HL-60 (cell line): ENCODE measurements at regions not wholly inside any gene's neighbourhood (a gene's known extent, or its start where the extent isn't known, plus 50 kb on each side); places are given as distances from the start of the nearest gene placed in this dataset.

ENCODE experiments used
- DNase-seq, 2 experiments: peaks; one replicate each; pipeline ENCODE4 v3.0.0-alpha.2; 2010 to 2020; ENCODE audit warnings: low read depth in 1 of 2, low spot score in 1 of 2
- H3K27ac ChIP-seq: fragments of 250-450 bp; sonication (Bioruptor Pico); replicated peaks from 2 replicates; pipeline ENCODE4 v1.5.1; 2020; ENCODE audit warnings: mild to moderate bottlenecking, moderate library complexity
- H3K27me3 ChIP-seq: fragments of 250-450 bp; sonication (Bioruptor Pico); 2 replicates; pipeline ENCODE4 v1.5.1; 2021; ENCODE audit warnings: mild to moderate bottlenecking, moderate library complexity; ENCODE audit not compliant: insufficient read depth, poor library complexity, severe bottlenecking
- H3K4me3 ChIP-seq: replicated peaks from 2 replicates; pipeline ENCODE4 v1.5.1; 2011; ENCODE audit warnings: mild to moderate bottlenecking, control low read depth, low read length; ENCODE audit not compliant: insufficient read depth
- CTCF ChIP-seq: IDR thresholded peaks from one replicate; pipeline ENCODE4 v1.5.1; 2011; ENCODE audit warnings: low read length, control low read depth, inconsistent platforms; ENCODE audit not compliant: insufficient read depth
- GABPA ChIP-seq: IDR thresholded peaks from 2 replicates; pipeline ENCODE4 v1.6.1; 2012; ENCODE audit warnings: low read depth
- POLR2AphosphoS5 ChIP-seq: IDR thresholded peaks from 2 replicates; pipeline ENCODE4 v1.6.1; 2012; ENCODE audit warnings: low read depth
- REST ChIP-seq: IDR thresholded peaks from 2 replicates; pipeline ENCODE4 v1.6.1; 2012; ENCODE audit warnings: low read depth; ENCODE audit not compliant: insufficient replicate concordance
- SPI1 ChIP-seq: IDR thresholded peaks from 2 replicates; pipeline ENCODE4 v1.6.1; 2012; ENCODE audit warnings: low read depth, mild to moderate bottlenecking, borderline replicate concordance

GRCh38 chr5:135203019-135203418 lies 169.0 kb upstream of the PITX1 start:
- DNase-seq = no peak
- Histone ChIP-seq H3K27ac (no peak overlapping the region), H3K4me3 (no peak overlapping the region), H3K27me3 (no peaks in the 10 kb centered on the region)
- TF ChIP-seq REST = no peak
- no peak for TF ChIP-seq CTCF
- no peak for TF ChIP-seq SPI1
- no peak for TF ChIP-seq POLR2AphosphoS5
- no peak for TF ChIP-seq GABPA

GRCh38 chr5:135199919-135200318 lies 165.9 kb upstream of the PITX1 start:
- DNase-seq = no peak
- no peak for TF ChIP-seq GABPA
- TF ChIP-seq CTCF = no peak
- no peak for TF ChIP-seq REST
- TF ChIP-seq POLR2AphosphoS5 = no peak
- no peak for TF ChIP-seq SPI1
- no peak overlapping the region for H3K4me3 ChIP-seq
- H3K27me3 ChIP-seq = no peaks in the 10 kb centered on the region
- H3K27ac ChIP-seq = no peak overlapping the region

GRCh38 chr5:135196483-135196882 lies 162.5 kb upstream of the PITX1 start:
- Histone ChIP-seq H3K27me3 (no peaks in the 10 kb centered on the region), H3K27ac (no peak overlapping the region), H3K4me3 (no peak overlapping the region)
- DNase-seq = no peak
- TF ChIP-seq SPI1 (no peak), GABPA (no peak), CTCF (no peak), REST (no peak), POLR2AphosphoS5 (no peak)
